Ovary (tissue), 7 donors: ENCODE measurements at regions not wholly inside any gene's neighbourhood (a gene's known extent, or its start where the extent isn't known, plus 50 kb on each side); places are given as distances from the start of the nearest gene placed in this dataset.

Source experiments
- DNase-seq, 5 donors: peaks; one replicate each; pipeline ENCODE4 v3.0.0-alpha.2; 2019 to 2020
- H3K27ac ChIP-seq, 2 donors: fragments of 200-600 bp; one replicate each; pipeline versions ENCODE4 v1.5.1 to v1.8.0; 2019 to 2022
- H3K27me3 ChIP-seq: fragments of 200-600 bp; one replicate; pipeline ENCODE4 v1.8.0; 2022
- H3K36me3 ChIP-seq: fragments of 200-600 bp; sonication (generic); one replicate; pipeline ENCODE4 v1.5.1; 2019
- H3K4me1 ChIP-seq: one replicate; pipeline ENCODE4 v1.8.1; 2013; ENCODE audit warnings: mild to moderate bottlenecking, moderate library complexity; ENCODE audit not compliant: insufficient read depth
- H3K4me3 ChIP-seq: fragments of 200-600 bp; sonication (generic); one replicate; pipeline ENCODE4 v1.5.1; 2017
- H3K9me3 ChIP-seq, 2 donors: fragments of 200-600 bp in 1 of 2; sonication (generic) in 1 of 2; one replicate each; pipeline versions ENCODE4 v1.5.1 to v1.8.1; 2013 to 2019; ENCODE audit warnings: mild to moderate bottlenecking in 1 of 2, moderate library complexity in 1 of 2
- EP300 ChIP-seq: sonication (generic); formaldehyde crosslinking; IDR thresholded peaks from one replicate; pipeline ENCODE4 v1.6.1; 2017; ENCODE audit warnings: antibody characterized with exemption
- POLR2A ChIP-seq: fragments of 450-650 bp; IDR thresholded peaks from one replicate; pipeline ENCODE4 v1.6.1; 2017; ENCODE audit warnings: antibody characterized with exemption, mild to moderate bottlenecking, moderate library complexity
- WGBS, 3 donors: extraction: QIAGEN DNeasy Blood & Tissue Kit in 1 of 3; methylation state at CpG; one replicate each; pipeline versions ENCODE4 v1.1.5 to v1.1.7; 2013 to 2017; 5-methylcytosine and 5-hydroxymethylcytosine counted together
- intact Hi-C, 4 donors: fragments of 100-400 bp; cut with DNase I; formaldehyde crosslinking; loops; one replicate each; pipeline versions ENCODE4 v1.11.0 to v1.15.1; 2022 to 2023
- TF ChIP-seq, protein P1 (sequence below), 3 donors: fragments of 450-650 bp in 2 of 3; fragments of 200-600 bp in 1 of 3; IDR thresholded peaks; one replicate each; pipeline versions ENCODE4 v1.5.1 to v1.8.0; 2016 to 2022; ENCODE audit warnings: antibody characterized with exemption in 3 of 3, mild to moderate bottlenecking in 1 of 3
- donor health status: DM: no; HTN: no; CAD: no; lungs with moderate emphysema.
- donor health status: DM: no; HTN: no; CAD: no.
- donor health status: Bipolar disorder and iron deficiency.
- donor health status: DM: no; HTN: no; CAD: no.
- donor health status: DM: yes; HTN: yes; CAD: no.

DNA sequence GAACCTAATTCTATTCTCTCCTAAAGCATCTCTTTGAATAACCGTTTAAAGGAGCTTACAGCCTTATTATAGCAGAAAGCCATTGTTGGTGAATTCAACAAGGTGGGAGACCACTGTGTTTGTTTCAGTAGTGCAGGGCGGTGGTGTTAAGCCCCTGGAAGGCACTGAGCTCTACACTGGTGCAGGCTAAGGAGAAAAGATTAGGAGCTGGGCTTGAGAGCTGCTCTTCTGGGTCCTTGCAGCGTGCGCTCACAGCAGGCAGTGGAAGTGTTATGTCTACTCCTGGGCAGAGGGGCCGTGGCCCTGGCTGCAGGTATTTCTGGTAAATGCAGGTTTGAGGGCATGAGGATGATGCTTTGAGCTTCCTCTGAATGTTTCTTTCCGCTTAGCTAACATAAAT is 361.2 kb downstream of the RNF144B start:
- no peak for DNase-seq
- Histone ChIP-seq H3K27me3 (no peaks in the 10 kb centered on the region), H3K4me3 (no peak overlapping the region), H3K27ac (no peak overlapping the region), H3K4me1 (no peaks in the 10 kb centered on the region), H3K36me3 (no peaks in the 10 kb centered on the region), H3K9me3 (no peaks in the 10 kb centered on the region)
- TF ChIP-seq EP300: no peak
- TF ChIP-seq, protein P1, sequence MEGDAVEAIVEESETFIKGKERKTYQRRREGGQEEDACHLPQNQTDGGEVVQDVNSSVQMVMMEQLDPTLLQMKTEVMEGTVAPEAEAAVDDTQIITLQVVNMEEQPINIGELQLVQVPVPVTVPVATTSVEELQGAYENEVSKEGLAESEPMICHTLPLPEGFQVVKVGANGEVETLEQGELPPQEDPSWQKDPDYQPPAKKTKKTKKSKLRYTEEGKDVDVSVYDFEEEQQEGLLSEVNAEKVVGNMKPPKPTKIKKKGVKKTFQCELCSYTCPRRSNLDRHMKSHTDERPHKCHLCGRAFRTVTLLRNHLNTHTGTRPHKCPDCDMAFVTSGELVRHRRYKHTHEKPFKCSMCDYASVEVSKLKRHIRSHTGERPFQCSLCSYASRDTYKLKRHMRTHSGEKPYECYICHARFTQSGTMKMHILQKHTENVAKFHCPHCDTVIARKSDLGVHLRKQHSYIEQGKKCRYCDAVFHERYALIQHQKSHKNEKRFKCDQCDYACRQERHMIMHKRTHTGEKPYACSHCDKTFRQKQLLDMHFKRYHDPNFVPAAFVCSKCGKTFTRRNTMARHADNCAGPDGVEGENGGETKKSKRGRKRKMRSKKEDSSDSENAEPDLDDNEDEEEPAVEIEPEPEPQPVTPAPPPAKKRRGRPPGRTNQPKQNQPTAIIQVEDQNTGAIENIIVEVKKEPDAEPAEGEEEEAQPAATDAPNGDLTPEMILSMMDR (IDR thresholded peaks at IDR 0.05): no peak
- TF ChIP-seq POLR2A: no peak
- WGBS, 3 donors: 65 to 89% (median 84%) methylated on average over 6 of the region's 6 CpGs
- intact Hi-C loops: no loop called here

DNA sequence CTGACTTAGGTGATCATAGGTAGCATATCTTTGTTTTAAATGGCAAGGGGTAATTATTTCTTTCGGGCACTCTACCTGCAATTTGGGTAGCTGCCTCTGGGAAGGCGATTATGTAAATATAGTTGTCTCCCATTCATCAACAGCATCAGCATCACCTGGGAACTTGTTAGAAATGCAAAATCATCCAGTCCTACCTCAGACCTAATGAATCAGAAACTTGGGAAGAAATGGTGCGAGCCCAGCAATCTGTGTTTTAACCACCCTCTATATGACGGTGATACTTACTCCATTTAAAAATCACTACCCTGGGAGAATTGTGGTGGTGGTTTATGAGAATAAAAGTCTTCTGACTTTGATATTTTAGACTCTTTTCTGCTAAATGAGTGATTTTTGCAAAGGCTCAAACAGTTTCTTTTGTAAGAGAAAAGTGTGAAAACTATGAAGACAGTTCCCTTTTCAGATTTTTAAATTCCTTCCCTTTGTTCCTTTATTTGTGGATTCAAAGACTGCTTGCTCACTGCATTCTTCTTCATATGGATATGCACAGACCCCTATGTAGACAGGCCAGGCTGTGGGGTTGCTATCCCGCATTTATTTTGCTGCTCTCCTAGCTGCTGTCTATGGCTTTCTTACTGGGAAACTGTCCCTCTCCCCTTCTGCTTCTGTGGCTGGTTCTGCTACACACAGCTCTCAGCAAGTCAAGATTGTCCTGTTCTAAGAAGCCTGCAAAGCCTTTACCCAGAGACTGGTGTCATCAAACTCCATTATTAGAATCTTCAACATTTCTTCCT is 365.3 kb downstream of the RNF144B start:
- H3K4me3 ChIP-seq: no peak overlapping the region
- no peak overlapping the region for H3K27ac ChIP-seq
- WGBS, 3 donors: 82 to 85% (median 85%) methylated on average over 5 of the region's 5 CpGs
- H3K27me3 ChIP-seq: no peaks in the 10 kb centered on the region
- no peak for DNase-seq
- no peaks in the 10 kb centered on the region for H3K4me1 ChIP-seq
- no peaks in the 10 kb centered on the region for H3K36me3 ChIP-seq
- H3K9me3 ChIP-seq: no peaks in the 10 kb centered on the region
- TF ChIP-seq POLR2A (no peak), EP300 (no peak)
- TF ChIP-seq, protein P1 (IDR thresholded peaks at IDR 0.05): no peak
- intact Hi-C loops: no loop called here

DNA sequence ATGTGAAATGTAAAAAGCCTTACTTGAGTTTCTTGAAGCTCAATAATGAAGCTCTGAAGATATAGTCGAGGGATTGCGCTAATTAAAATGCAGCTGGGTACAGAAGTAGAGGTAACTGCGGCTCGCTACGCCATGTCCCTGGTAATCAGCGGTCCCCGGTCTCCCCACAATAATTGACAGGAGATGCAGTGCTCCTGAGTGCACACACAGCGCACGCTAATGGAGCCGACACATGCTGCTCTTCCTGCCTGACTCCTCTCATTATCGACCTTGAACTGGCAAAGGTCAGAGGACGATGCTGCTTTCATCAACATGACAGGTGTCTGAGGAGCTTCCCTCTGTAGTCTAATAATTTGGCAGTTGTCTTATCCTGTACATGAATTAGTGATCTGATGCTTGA is 365.9 kb downstream of the RNF144B start:
- 73 to 81% (median 81%) methylated on average over 12 of the region's 12 CpGs for WGBS, 3 donors
- Histone ChIP-seq H3K36me3 (no peaks in the 10 kb centered on the region), H3K9me3 (no peaks in the 10 kb centered on the region), H3K4me3 (no peak overlapping the region), H3K27me3 (no peaks in the 10 kb centered on the region), H3K27ac (no peak overlapping the region), H3K4me1 (no peaks in the 10 kb centered on the region)
- DNase-seq: no peak
- intact Hi-C loops: no loop called here
- TF ChIP-seq POLR2A (no peak), EP300 (no peak)
- TF ChIP-seq, protein P1 (IDR thresholded peaks at IDR 0.05): no peak

DNA sequence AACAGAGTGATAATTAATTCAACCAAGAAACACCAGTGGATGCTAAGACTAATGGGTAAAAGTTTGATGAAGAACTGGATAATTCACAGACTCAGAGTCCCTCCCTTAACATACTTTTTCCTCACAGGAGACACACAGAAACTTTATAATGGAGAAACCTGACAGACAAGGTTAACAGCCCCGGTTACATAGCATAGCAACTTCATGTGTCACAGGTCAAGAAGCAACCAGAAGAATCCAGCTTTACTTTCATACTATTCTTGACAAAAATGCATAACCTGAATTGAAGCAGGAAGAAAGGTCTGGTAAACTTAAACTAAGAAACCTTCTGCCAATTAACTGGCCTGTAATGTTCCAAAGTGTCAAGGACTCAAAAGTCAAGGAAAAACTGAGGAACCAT is 375.9 kb downstream of the RNF144B start:
- H3K4me1 ChIP-seq: peaks cover 2% of the 10 kb centered on the region
- DNase-seq: no peak
- H3K9me3 ChIP-seq: no peaks in the 10 kb centered on the region
- no peaks in the 10 kb centered on the region for H3K36me3 ChIP-seq
- no peak overlapping the region for H3K27ac ChIP-seq
- H3K4me3 ChIP-seq: no peak overlapping the region
- no peaks in the 10 kb centered on the region for H3K27me3 ChIP-seq
- TF ChIP-seq POLR2A (no peak), EP300 (no peak)
- TF ChIP-seq, protein P1 (IDR thresholded peaks at IDR 0.05): no peak
- WGBS, 3 donors: 62 to 91% (median 76%) methylated on average over 1 of the region's 1 CpG
- intact Hi-C loops: no loop called here
